ENCODE measurements at regions not wholly inside any gene's neighbourhood (a gene's known extent, or its start where the extent isn't known, plus 50 kb on each side); places are given as distances from the start of the nearest gene placed in this dataset.

GRCh38 chr18:40653682-40654081, 1301.4 kb upstream of the PIK3C3 start:
- no peak for TF ChIP-seq CTCF (IDR thresholded peaks at IDR 0.05)
- no peak for TF ChIP-seq POLR2A (IDR thresholded peaks at IDR 0.05)
- TF ChIP-seq EP300 (IDR thresholded peaks at IDR 0.05; ENCODE audit: low read depth): no peak
- no peak for TF ChIP-seq POLR2AphosphoS5 (IDR thresholded peaks at IDR 0.05)
